Chondrocyte (in vitro differentiated cells): ENCODE measurements at regions not wholly inside any gene's neighbourhood (a gene's known extent, or its start where the extent isn't known, plus 50 kb on each side); places are given as distances from the start of the nearest gene placed in this dataset.

Experiments used
- DNase-seq: peaks from one replicate; pipeline ENCODE4 v3.0.0; 2021; ENCODE audit warnings: mixed read lengths, low spot score
- H3K27ac Mint-ChIP-seq: one replicate; pipeline ENCODE4 v1.8.0; 2021; ENCODE audit warnings: mild to moderate bottlenecking, moderate library complexity, mixed read lengths; ENCODE audit not compliant: unreplicated experiment
- H3K27me3 Mint-ChIP-seq: 2 replicates; pipeline ENCODE4 v1.8.0; 2021; ENCODE audit warnings: low read depth, mixed read lengths
- H3K36me3 Mint-ChIP-seq: 2 replicates; pipeline ENCODE4 v1.8.0; 2021; ENCODE audit warnings: low read depth, mixed read lengths
- H3K4me1 Mint-ChIP-seq: 2 replicates; pipeline ENCODE4 v1.8.0; 2021; ENCODE audit warnings: low read depth, mild to moderate bottlenecking, mixed read lengths
- H3K4me3 Mint-ChIP-seq: one replicate; pipeline ENCODE4 v1.8.0; 2021; ENCODE audit warnings: mild to moderate bottlenecking, moderate library complexity, mixed read lengths; ENCODE audit not compliant: unreplicated experiment
- H3K9me3 Mint-ChIP-seq: 2 replicates; pipeline ENCODE4 v1.8.0; 2021; ENCODE audit warnings: low read depth, mixed read lengths
- CTCF ChIP-seq: fragments of 200-600 bp; sonication (generic); IDR thresholded peaks from 2 replicates; pipeline ENCODE4 v1.5.0; 2021; ENCODE audit warnings: antibody characterized with exemption, mild to moderate bottlenecking, moderate library complexity

- DNase-seq = no peak
- TF ChIP-seq CTCF = no peak
- no peaks in the 10 kb centered on the region for H3K9me3 Mint-ChIP-seq
- H3K27ac Mint-ChIP-seq = no peak overlapping the region
- no peaks in the 10 kb centered on the region for H3K36me3 Mint-ChIP-seq
- no peak overlapping the region for H3K4me3 Mint-ChIP-seq
- no peaks in the 10 kb centered on the region for H3K4me1 Mint-ChIP-seq
- peaks cover 6% of the 10 kb centered on the region for H3K27me3 Mint-ChIP-seq
Measured at GRCh38 chr6:159529934-159530333, 163.1 kb downstream of the SOD2 start.

- Mint-ChIP-seq H3K9me3 (no peaks in the 10 kb centered on the region), H3K4me3 (no peak overlapping the region), H3K36me3 (no peaks in the 10 kb centered on the region), H3K4me1 (no peaks in the 10 kb centered on the region), H3K27me3 (peaks cover 13% of the 10 kb centered on the region), H3K27ac (no peak overlapping the region)
- DNase-seq = no peak
- no peak for TF ChIP-seq CTCF
Measured at GRCh38 chr6:159527351-159527750, 165.7 kb downstream of the SOD2 start.

- Mint-ChIP-seq H3K27me3 (peaks cover 13% of the 10 kb centered on the region), H3K4me1 (no peaks in the 10 kb centered on the region), H3K9me3 (no peaks in the 10 kb centered on the region), H3K27ac (no peak overlapping the region), H3K36me3 (no peaks in the 10 kb centered on the region), H3K4me3 (no peak overlapping the region)
- DNase-seq = no peak
- no peak for TF ChIP-seq CTCF
Measured at GRCh38 chr6:159525445-159526025, 167.5 kb downstream of the SOD2 start.

GRCh38 chr6:159522877-159523547 is 170.0 kb downstream of the SOD2 start:
- no peak for TF ChIP-seq CTCF
- Mint-ChIP-seq H3K27ac (no peak overlapping the region), H3K9me3 (peaks cover 6% of the 10 kb centered on the region), H3K4me3 (no peak overlapping the region), H3K36me3 (no peaks in the 10 kb centered on the region), H3K4me1 (no peaks in the 10 kb centered on the region), H3K27me3 (peaks cover 18% of the 10 kb centered on the region)
- DNase-seq = no peak

GRCh38 chr6:159521962-159522361 is 171.1 kb downstream of the SOD2 start:
- no peak overlapping the region for H3K27ac Mint-ChIP-seq
- peaks cover 21% of the 10 kb centered on the region for H3K27me3 Mint-ChIP-seq
- no peaks in the 10 kb centered on the region for H3K36me3 Mint-ChIP-seq
- TF ChIP-seq CTCF = no peak
- no peak overlapping the region for H3K4me3 Mint-ChIP-seq
- no peaks in the 10 kb centered on the region for H3K4me1 Mint-ChIP-seq
- H3K9me3 Mint-ChIP-seq = peaks cover 7% of the 10 kb centered on the region
- DNase-seq = no peak
